GM19351 (cell line): ENCODE measurements at regions not wholly inside any gene's neighbourhood (a gene's known extent, or its start where the extent isn't known, plus 50 kb on each side); places are given as distances from the start of the nearest gene placed in this dataset.
A peak's percentile ranks its signal among the peaks of the same experiment; 100 is the strongest.

Experiments used
- ATAC-seq: cut with Tn5 transposase; IDR thresholded peaks from one replicate; pipeline ENCODE4 v1.9.1; 2021; ENCODE audit warnings: mild to moderate bottlenecking, moderate library complexity; ENCODE audit not compliant: unreplicated experiment

GRCh38 chr10:3016016-3016415, 51.3 kb upstream of the PFKP start:
- no peak for ATAC-seq

GRCh38 chr10:3014968-3015367, 52.4 kb upstream of the PFKP start:
- ATAC-seq, result no peak

DNA sequence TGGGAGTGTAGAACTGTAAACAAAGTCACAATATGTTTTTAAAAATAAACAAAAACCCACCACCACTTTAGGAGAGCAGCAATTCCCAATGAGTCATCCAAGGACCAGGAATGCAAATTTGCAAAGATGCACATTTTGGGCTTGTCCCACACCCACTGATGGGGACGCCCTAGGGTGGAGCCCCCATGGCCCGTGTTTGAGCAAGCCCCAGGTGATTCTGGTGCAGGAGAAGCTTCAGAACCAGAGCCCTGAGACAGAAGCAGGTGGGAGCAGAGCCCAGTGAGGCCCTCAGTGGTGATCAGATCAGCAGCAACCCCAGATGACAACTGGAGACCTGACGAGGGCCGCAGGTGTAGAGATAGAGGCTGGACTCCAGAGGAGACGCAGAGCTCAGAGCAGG, 55.1 kb upstream of the PFKP start:
- no peak for ATAC-seq

DNA sequence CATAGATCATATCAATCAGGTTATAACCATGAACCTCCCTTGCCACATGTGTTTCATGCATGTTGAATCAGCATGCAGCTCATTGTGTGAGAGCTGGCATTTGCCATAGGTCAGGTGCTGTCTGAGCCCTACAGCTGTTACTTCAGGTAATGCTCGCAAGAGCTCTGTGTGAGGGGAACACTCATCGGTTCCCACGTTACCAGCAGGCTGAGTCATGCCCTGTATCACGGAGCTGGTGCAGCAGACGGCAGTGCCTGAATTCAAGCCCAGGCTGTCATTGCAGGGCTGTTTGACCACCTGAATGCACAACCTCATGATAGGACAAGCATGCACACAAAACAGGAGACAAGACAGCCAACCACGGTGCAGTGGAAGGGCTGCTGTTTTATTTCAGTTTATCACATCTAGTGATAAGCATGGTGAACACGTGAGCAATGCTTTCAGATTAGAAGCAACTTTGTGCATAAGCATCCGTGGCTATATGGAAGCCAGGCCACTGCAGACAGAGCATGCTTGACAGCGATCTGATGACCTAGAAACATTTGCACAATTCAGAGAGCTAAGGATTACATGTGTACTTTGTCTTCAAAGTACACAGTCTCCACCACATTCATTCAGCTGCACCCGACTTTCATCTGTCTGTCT, 56.4 kb upstream of the PFKP start:
- ATAC-seq, result no peak

- ATAC-seq, result no peak
Observed at GRCh38 chr10:3010334-3010733, 57.0 kb upstream of the PFKP start.

- ATAC-seq, result no peak
Observed at GRCh38 chr10:3009341-3009740, 58.0 kb upstream of the PFKP start.

DNA sequence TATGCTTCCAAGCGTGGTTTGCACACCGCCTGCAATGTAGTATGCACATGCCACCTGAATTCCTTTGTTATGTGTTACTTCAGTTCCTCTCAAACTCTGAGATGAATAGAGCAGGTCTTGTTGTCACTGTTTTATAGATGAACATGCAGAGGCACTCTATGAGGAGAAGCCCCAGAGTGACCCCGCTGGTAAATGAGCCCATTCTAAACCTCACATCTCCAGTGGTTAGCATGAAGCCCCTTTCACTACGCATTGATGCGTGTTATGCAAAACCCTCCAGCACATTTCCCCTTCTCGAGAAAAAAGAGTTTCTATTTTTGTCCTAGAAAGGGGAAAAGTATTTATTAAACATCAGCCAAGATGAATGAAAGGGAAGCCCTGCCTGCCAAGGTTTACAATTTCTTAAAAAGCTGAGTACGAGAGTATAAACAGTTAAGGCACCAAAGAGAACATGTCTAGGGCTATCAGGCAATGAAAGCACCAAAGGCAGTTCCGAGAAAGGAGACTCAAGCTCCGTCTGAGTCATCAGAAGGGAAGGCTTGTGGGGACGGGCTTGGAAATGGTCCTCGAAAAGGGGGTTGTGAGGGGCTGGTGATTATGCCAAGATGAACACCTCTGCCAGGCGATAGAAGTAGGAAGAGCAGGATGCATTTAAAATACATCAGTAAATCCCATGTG, 58.7 kb upstream of the PFKP start:
- ATAC-seq, result no peak

DNA sequence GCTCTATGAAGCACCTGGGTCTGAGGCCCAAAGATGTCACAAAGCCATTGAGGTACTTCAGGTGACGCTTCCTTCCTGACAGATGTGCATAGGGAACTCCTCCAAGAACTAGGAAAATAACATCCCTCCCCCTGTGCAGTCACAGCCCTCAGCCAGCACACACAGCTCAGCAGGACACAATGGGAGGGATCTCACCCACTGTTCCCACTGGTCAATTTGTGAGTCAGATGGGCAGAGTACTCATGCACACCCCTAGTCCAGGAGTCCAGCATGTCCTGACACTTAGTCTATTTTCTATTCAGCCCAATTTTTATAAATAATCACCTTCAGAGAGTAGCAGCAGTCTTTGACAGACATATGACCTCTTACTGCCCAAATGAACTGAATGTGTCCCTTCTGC, 60.7 kb upstream of the PFKP start:
- no peak for ATAC-seq

DNA sequence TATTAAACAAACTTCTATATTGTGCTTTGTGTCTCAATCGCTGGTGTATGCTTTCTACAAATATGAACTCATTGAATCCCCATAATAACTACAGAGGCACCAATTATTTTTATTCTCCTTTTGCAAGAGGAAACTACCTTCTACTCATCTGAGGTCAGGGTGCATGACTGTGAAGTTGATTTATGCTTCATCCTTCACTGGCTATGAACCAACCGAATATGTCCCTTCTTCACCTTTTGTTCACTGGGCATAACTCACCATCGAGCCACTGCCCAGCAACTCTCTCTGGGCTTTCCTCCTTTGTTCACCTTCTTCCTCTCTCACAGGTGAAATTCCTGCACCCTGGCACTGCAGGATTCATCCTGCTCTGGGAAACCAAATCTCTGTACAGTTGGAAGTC, 61.3 kb upstream of the PFKP start:
- ATAC-seq, result no peak

- no peak for ATAC-seq
Observed at GRCh38 chr10:3002304-3002703, 65.0 kb upstream of the PFKP start.

DNA sequence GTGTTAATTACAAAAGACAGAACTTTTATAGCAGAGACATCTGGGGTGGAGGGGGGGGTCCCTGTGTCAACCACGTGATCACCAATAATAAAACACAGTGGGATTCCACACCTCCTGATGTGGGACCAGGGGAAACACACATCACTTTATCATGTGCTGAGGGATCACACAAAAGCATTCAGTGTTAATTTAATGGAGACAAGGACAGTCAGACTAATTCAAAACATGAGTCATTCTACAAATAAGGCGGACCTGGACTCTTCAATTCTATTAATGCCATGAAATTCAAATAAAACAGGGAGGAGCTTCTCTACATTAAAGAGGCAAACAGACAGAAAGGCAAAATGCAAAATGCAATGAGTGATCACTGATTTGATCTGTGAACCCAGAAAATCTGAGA, 67.3 kb upstream of the PFKP start:
- no peak for ATAC-seq

DNA sequence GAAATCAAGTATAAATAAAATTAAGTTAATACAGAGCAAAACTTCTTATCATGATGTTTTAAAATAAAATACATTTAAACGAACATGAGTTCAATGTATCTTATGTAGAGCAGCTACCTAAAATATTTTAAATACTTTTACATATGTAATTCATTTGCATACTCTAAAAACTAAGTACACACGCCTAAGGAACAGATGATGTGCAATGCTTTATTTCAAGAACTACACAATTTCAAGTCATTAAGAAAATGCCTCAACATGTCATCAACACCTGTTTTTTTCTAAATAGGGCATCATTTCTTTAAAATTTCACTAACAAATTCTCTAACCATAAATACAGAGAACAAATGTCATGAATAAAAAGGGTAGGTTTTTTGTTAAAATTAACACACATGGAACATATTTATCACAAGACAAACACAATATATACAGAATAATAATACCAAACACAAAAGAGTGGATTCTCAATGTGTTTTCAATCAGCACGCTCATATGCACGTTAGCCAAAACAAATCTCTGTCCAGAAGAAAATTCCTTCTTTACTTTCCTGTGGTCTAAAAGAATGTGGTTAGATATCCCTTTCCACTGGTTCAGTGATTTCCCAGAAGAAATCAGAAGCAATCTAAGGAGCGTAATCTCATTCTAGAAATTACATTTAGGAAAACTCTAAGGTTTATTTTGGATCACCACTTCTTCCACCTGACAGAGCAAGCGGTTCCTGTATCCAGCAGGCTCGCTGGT, 73.0 kb upstream of the PFKP start:
- no peak for ATAC-seq

DNA sequence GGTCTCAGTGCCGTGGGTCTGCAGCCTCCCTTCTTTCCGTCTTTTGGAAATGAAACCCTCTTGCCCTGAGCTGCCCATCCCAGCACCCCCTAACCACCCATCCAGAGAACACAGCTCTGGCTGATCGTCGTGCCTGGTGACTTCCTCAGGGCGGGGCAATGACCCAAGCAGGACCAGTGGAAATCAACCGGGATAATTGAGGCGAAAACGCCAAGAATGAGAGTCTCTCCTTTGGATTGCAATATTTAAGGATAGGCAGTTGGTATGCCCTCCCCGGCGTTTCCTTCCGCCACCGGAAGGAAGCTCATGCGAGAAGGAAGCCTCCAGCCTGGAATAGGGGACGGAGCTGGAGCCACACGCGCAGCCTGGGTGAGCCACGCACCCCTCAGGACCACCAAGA, 73.7 kb upstream of the PFKP start:
- no peak for ATAC-seq

- no peak for ATAC-seq
Observed at GRCh38 chr10:2992401-2993198, 74.7 kb upstream of the PFKP start.

DNA sequence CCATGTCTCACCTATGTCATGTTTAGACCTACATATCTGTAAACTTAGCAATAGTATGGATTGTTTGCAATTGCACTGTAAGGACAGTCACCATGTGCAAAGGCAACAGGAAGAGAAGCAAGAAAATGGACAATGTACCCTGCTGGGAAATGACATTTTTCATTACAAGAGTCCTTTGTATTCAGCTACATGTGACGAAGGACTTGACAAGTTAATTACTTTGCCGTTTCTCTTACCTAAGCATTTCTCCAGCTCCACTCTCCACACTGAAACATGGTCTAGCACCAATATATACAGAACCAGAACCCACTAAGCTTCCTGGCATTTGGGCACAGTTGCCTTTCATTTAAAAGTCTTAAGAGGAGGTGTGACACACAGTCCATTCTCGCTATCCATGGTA, 76.6 kb upstream of the PFKP start:
- ATAC-seq, result no peak

- ATAC-seq, result no peak
Observed at GRCh38 chr10:2989292-2989947, 77.9 kb upstream of the PFKP start.

DNA sequence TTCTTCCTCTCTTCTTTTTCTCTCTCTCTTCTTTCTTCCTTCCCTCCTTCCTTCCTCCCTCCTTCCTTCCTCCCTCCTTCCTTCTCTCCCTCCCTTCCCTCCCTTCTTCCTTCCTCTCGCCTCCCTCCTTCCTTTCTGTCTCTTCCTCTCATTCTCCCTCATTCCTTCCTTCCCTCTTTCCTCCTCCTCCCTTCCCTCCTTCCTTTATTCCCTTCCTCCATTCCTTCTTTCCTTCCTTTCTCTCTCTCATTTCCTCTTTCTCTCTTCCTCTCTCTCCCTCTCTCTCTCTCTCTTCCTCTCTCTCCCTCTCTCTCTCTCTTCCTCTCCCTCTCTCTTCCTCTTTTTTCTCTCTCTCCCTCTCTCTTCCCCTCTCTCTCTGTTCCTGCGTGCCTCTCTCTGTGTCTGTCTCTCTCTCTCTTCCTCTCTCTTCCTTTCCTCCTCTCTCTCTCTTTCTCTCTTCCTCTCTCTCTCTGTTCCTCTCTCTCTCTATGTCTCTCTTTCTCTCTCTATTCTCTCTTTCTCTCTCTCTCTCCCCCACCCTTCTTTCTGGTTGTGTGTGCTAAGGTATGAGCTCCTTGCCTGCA, 80.1 kb upstream of the PFKP start:
- no peak for ATAC-seq

DNA sequence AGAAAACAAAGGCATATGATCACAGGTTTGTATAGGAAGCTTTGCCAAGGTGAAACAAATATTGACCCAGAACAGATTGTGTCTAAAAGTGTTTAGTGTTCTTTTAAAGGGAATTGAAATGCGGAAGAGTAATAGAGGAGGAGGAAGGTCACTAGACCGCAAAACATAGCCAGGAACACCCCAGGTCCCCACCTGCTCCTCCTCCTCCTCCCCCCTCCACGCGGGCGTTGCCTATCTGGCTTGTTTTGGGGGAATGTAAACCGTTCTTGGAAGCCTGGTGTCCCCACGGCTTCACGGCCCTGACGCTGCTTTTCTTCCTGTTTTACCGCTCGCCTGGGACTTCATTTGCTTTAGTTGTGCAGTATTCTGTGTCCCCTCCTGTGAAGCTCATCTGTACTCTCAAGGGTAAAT, 81.0 kb upstream of the PFKP start:
- ATAC-seq, result no peak

GRCh38 chr10:2985729-2986232, 81.6 kb upstream of the PFKP start:
- no peak for ATAC-seq

- peak; percentile 33 for ATAC-seq
Observed at GRCh38 chr10:2984682-2985081, 82.7 kb upstream of the PFKP start.
